ENCODE measurements at regions not wholly inside any gene's neighbourhood (a gene's known extent, or its start where the extent isn't known, plus 50 kb on each side); places are given as distances from the start of the nearest gene placed in this dataset.

GRCh38 chr13:53240401-53241025 lies 211.9 kb downstream of the OLFM4 start:
- no peak overlapping the region for H3K56ac ChIP-seq (ENCODE audit: insufficient read length, low read depth, low read length)
- H3K27me3 Mint-ChIP-seq (ENCODE audit: low read depth), result peaks cover 8% of the 10 kb centered on the region
- H3K27ac Mint-ChIP-seq, result no peak overlapping the region
- no peak overlapping the region for H2AFZ ChIP-seq (ENCODE audit: low read length)
- H4K5ac ChIP-seq (ENCODE audit: insufficient read length, low read depth, low read length), result no peak overlapping the region
- H3K9me3 ChIP-seq (ENCODE audit: control insufficient read depth, low read depth, low read length), result no peaks in the 10 kb centered on the region
- no peak overlapping the region for H4K8ac ChIP-seq (replicated peaks; ENCODE audit: insufficient read length, low read depth, low read length)
- no peak overlapping the region for H3T11ph ChIP-seq (ENCODE audit: low read length)
- H2BK15ac ChIP-seq (ENCODE audit: low read depth, low read length), result no peak overlapping the region
- no peak for TF ChIP-seq CTCF (conservative IDR thresholded peaks at IDR 0.05)
- no peak overlapping the region for H3K18ac ChIP-seq (ENCODE audit: insufficient read length, low read depth, low read length)
- no peak for DNase-seq
- H3K4me2 ChIP-seq (ENCODE audit: insufficient read depth, insufficient read length, low read length), result no peak overlapping the region
- H3K79me2 ChIP-seq (ENCODE audit: insufficient read depth, low read length), result no peaks in the 10 kb centered on the region
- H3K27me3 ChIP-seq (ENCODE audit: insufficient read depth, low read length), result no peaks in the 10 kb centered on the region
- H2BK120ac ChIP-seq (ENCODE audit: low read depth, low read length, poor library complexity, severe bottlenecking), result no peak overlapping the region
- no peak overlapping the region for H2BK5ac ChIP-seq (ENCODE audit: insufficient read length, low read length)
- no peak overlapping the region for H3K4me3 Mint-ChIP-seq
- no peak overlapping the region for H3K23ac ChIP-seq (ENCODE audit: insufficient read length, low read depth, low read length)
- H3K36me3 Mint-ChIP-seq (ENCODE audit: insufficient read depth in 1 of 3, low read depth in 3 of 3), result no peaks in the 10 kb centered on the region
- H3K79me1 ChIP-seq (ENCODE audit: insufficient read depth, low read depth, low read length, poor library complexity, severe bottlenecking), result no peaks in the 10 kb centered on the region
- H3K27ac ChIP-seq (ENCODE audit: insufficient read length, low read depth, low read length), result no peak overlapping the region
- no peaks in the 10 kb centered on the region for H3K23me2 ChIP-seq (ENCODE audit: insufficient read length, low read depth, low read length, poor library complexity, severe bottlenecking)
- no peaks in the 10 kb centered on the region for H4K20me1 ChIP-seq (ENCODE audit: control insufficient read depth, insufficient read depth, insufficient read length)
- H2BK20ac ChIP-seq (ENCODE audit: low read depth, low read length, poor library complexity, severe bottlenecking), result no peak overlapping the region
- no peaks in the 10 kb centered on the region; the same call in 1 of the 2 replicates for H3K4me1 ChIP-seq (ENCODE audit: insufficient read depth, low read length)
- no peak overlapping the region for H3K9ac ChIP-seq (ENCODE audit: extremely low read depth, insufficient read length, low read length)
- H3K14ac ChIP-seq (ENCODE audit: insufficient read depth, low read length), result no peak overlapping the region
- H2BK12ac ChIP-seq (ENCODE audit: insufficient read length, low read depth, low read length), result no peak overlapping the region
- no peak overlapping the region for H2AK5ac ChIP-seq (ENCODE audit: insufficient read length, low read length)
- H3K4ac ChIP-seq (ENCODE audit: low read depth, low read length), result no peak overlapping the region
- no peak overlapping the region for H4K91ac ChIP-seq (ENCODE audit: insufficient read length, low read depth, low read length)
- no CpG with 5 or more reads among the region's 14 CpGs for WGBS (ENCODE audit: extremely low coverage, insufficient read length, low lambda C conversion rate)
- H3K4me1 Mint-ChIP-seq, result peaks cover 25 to 31% of the 10 kb centered on the region in 2 experiments
- no peaks in the 10 kb centered on the region for H3K9me3 Mint-ChIP-seq

Measured in H9 (cell line).